Mesodermal cell (in vitro differentiated cells): ENCODE measurements at regions not wholly inside any gene's neighbourhood (a gene's known extent, or its start where the extent isn't known, plus 50 kb on each side); places are given as distances from the start of the nearest gene placed in this dataset.

Experiments used
- H3K27ac ChIP-seq: 2 replicates; pipeline ENCODE4 v1.7.0; 2013; ENCODE audit warnings: mild to moderate bottlenecking, low read depth, low read length, moderate library complexity; ENCODE audit not compliant: severe bottlenecking
- H3K36me3 ChIP-seq: 2 replicates; pipeline ENCODE4 v1.7.1; 2013; ENCODE audit warnings: mild to moderate bottlenecking, low read length, moderate library complexity; ENCODE audit not compliant: control insufficient read depth, insufficient read depth
- H3K4me1 ChIP-seq: one replicate; pipeline ENCODE4 v1.7.1; 2013; ENCODE audit warnings: mild to moderate bottlenecking, low read length; ENCODE audit not compliant: insufficient read depth, control insufficient read depth, poor library complexity, severe bottlenecking
- H3K4me3 ChIP-seq: 2 replicates; pipeline ENCODE4 v1.7.0; 2013; ENCODE audit warnings: low read length, control low read depth, mild to moderate bottlenecking; ENCODE audit not compliant: insufficient read depth, poor library complexity, severe bottlenecking; ENCODE audit errors: extremely low read depth
- H3K9me3 ChIP-seq: 2 replicates; pipeline ENCODE4 v1.7.1; 2013; ENCODE audit warnings: mild to moderate bottlenecking, low read length, moderate library complexity; ENCODE audit not compliant: control insufficient read depth
- WGBS, 2 experiments: methylation state at CpG; one replicate each; pipeline ENCODE4 v1.1.5; 2013; ENCODE audit warnings: missing lambda C conversion rate in 2 of 2; ENCODE audit not compliant: insufficient coverage in 2 of 2; 5-methylcytosine and 5-hydroxymethylcytosine counted together

- Histone ChIP-seq H3K4me1 (no peaks in the 10 kb centered on the region), H3K27ac (no peak overlapping the region), H3K36me3 (no peaks in the 10 kb centered on the region), H3K4me3 (no peak overlapping the region), H3K9me3 (no peaks in the 10 kb centered on the region)
- WGBS, 2 experiments, result no CpG with 5 or more reads among the region's 4 CpGs
Observed at GRCh38 chr2:80822999-80823398, 518.4 kb upstream of the LRRTM1 start.

- WGBS, 2 experiments, result 71 to 100% methylated on average over 1 of the region's 1 CpG
- no peak overlapping the region for H3K27ac ChIP-seq
- no peaks in the 10 kb centered on the region for H3K4me1 ChIP-seq
- no peaks in the 10 kb centered on the region for H3K9me3 ChIP-seq
- no peaks in the 10 kb centered on the region for H3K36me3 ChIP-seq
- no peak overlapping the region for H3K4me3 ChIP-seq
Observed at GRCh38 chr2:80815259-80815658, 510.7 kb upstream of the LRRTM1 start.

DNA sequence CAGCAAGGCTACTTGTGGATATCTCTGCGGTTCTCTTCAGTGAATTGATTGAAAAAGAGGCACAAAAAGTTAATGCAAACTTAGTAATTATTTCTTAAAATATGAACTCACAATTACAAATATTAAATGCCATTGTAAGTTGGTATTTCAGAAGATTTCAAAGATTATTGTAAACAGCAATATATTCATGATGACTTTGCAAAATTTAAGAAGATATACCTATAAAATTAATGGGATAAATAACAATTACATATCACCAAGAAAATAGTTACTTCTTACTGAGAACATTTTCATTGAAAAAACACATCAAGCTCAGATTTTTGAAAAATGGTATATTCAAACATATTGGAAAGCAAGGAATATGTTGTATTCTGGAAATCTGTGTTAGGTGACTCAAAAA is 482.0 kb upstream of the LRRTM1 start:
- H3K36me3 ChIP-seq, result no peaks in the 10 kb centered on the region
- H3K27ac ChIP-seq, result no peak overlapping the region
- no CpG with 5 or more reads among the region's 1 CpG for WGBS, 2 experiments
- H3K9me3 ChIP-seq, result peaks cover 2% of the 10 kb centered on the region
- H3K4me3 ChIP-seq, result no peak overlapping the region
- no peaks in the 10 kb centered on the region for H3K4me1 ChIP-seq

GRCh38 chr2:80778704-80779103 is 474.2 kb upstream of the LRRTM1 start:
- no peak overlapping the region for H3K4me3 ChIP-seq

GRCh38 chr2:80748592-80748991 is 444.0 kb upstream of the LRRTM1 start:
- Histone ChIP-seq H3K4me1 (peaks cover 3% of the 10 kb centered on the region), H3K27ac (no peak overlapping the region), H3K4me3 (no peak overlapping the region), H3K9me3 (no peaks in the 10 kb centered on the region), H3K36me3 (no peaks in the 10 kb centered on the region)

More at GRCh38 chr2:80778704-80779103, 474.2 kb upstream of the LRRTM1 start:
- H3K27ac ChIP-seq, result no peak overlapping the region
- no peaks in the 10 kb centered on the region for H3K36me3 ChIP-seq
- H3K9me3 ChIP-seq, result peaks cover 4% of the 10 kb centered on the region
- no peaks in the 10 kb centered on the region for H3K4me1 ChIP-seq

- H3K4me3 ChIP-seq, result no peak overlapping the region
- H3K4me1 ChIP-seq, result no peaks in the 10 kb centered on the region
- 81% methylated on average over 3 of the region's 3 CpGs; no CpG with 5 or more reads in 1 of the 2 experiments for whole genome bisulfite sequencing, 2 experiments
Observed at GRCh38 chr2:80737047-80737446, 432.5 kb upstream of the LRRTM1 start.

DNA sequence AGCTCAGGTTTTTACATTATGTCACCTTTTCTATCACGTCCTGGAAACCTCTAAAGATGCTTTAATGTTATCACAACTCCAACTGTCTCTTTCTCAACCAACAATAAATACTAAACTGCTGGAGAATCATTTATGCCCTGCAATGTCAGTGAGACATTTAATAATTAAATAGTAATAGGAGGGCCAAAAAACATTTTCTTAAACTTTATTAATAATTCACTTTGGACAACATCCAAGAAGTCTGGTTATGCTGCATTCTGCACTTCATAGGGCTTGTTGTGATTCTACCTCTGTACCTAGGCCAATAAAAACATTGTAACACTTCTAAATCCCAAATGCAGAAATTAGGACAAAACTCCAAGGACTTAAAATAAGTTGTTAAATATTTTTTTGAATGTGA is 420.4 kb upstream of the LRRTM1 start:
- Histone ChIP-seq H3K4me1 (no peaks in the 10 kb centered on the region), H3K36me3 (no peaks in the 10 kb centered on the region), H3K4me3 (no peak overlapping the region), H3K27ac (no peak overlapping the region), H3K9me3 (peaks cover 3% of the 10 kb centered on the region)
- no CpG with 5 or more reads among the region's 1 CpG for whole genome bisulfite sequencing, 2 experiments

More at GRCh38 chr2:80737047-80737446, 432.5 kb upstream of the LRRTM1 start:
- Histone ChIP-seq H3K9me3 (no peaks in the 10 kb centered on the region), H3K36me3 (no peaks in the 10 kb centered on the region), H3K27ac (no peak overlapping the region)

- Histone ChIP-seq H3K4me3 (no peak overlapping the region), H3K4me1 (no peaks in the 10 kb centered on the region), H3K27ac (no peak overlapping the region), H3K36me3 (no peaks in the 10 kb centered on the region), H3K9me3 (no peaks in the 10 kb centered on the region)
- 100% methylated on average over 1 of the region's 2 CpGs; no CpG with 5 or more reads in 1 of the 2 experiments for WGBS, 2 experiments
Observed at GRCh38 chr2:80722803-80723202, 418.3 kb upstream of the LRRTM1 start.

GRCh38 chr2:80719607-80720006 is 415.1 kb upstream of the LRRTM1 start:
- Histone ChIP-seq H3K36me3 (no peaks in the 10 kb centered on the region), H3K27ac (no peak overlapping the region), H3K4me3 (no peak overlapping the region), H3K9me3 (no peaks in the 10 kb centered on the region), H3K4me1 (no peaks in the 10 kb centered on the region)
- WGBS, 2 experiments, result 83% methylated on average over 2 of the region's 3 CpGs; no CpG with 5 or more reads in 1 of the 2 experiments

- Histone ChIP-seq H3K9me3 (no peaks in the 10 kb centered on the region), H3K4me3 (no peak overlapping the region), H3K36me3 (no peaks in the 10 kb centered on the region), H3K4me1 (no peaks in the 10 kb centered on the region), H3K27ac (no peak overlapping the region)
- 88% methylated on average over 1 of the region's 1 CpG for WGBS, 2 experiments
Observed at GRCh38 chr2:80715433-80715832, 410.9 kb upstream of the LRRTM1 start.

DNA sequence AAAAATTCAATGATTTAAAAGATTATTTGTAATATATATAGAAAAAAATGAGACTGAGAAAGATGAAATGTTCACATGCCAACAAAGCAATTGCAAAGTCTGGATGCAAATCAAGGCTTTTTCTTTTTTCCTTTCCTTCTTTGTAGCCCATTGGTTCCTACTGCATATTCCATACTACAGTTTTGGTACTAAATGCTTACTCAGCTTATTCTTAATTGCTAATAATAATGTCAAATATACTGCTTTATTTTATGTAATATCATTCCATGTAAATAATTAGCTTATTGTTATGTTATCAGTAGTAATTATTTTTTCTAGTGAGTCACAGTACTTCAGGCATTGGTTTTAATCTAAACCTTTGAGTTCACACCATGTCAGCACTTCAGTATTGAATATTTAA is 407.4 kb upstream of the LRRTM1 start:
- Histone ChIP-seq H3K4me3 (no peak overlapping the region), H3K36me3 (no peaks in the 10 kb centered on the region), H3K27ac (no peak overlapping the region), H3K4me1 (no peaks in the 10 kb centered on the region), H3K9me3 (no peaks in the 10 kb centered on the region)

- Histone ChIP-seq H3K9me3 (no peaks in the 10 kb centered on the region), H3K4me3 (no peak overlapping the region), H3K36me3 (no peaks in the 10 kb centered on the region), H3K4me1 (peaks cover 4% of the 10 kb centered on the region), H3K27ac (no peak overlapping the region)
- 86 to 88% methylated on average over 1 of the region's 2 CpGs for WGBS, 2 experiments
Observed at GRCh38 chr2:80706951-80707350, 402.4 kb upstream of the LRRTM1 start.
